HL-60/S4 treated with retinoic acid at 250 ng/mL for 4 days and 3 days (cell line): ENCODE measurements at regions not wholly inside any gene's neighbourhood (a gene's known extent, or its start where the extent isn't known, plus 50 kb on each side); places are given as distances from the start of the nearest gene placed in this dataset.
"Not testable (repeated sequence)": the region's sequence is repeated elsewhere in the genome, so short reads cannot be mapped to it uniquely, and the experiment has no call there.

ENCODE experiments used
- in situ Hi-C: fragments of 300-500 bp; cut with MboI; formaldehyde crosslinking; loops from 2 replicates; pipeline ENCODE4 v1.7.0; 2022; ENCODE audit warnings: low sequenced_read_pairs

DNA sequence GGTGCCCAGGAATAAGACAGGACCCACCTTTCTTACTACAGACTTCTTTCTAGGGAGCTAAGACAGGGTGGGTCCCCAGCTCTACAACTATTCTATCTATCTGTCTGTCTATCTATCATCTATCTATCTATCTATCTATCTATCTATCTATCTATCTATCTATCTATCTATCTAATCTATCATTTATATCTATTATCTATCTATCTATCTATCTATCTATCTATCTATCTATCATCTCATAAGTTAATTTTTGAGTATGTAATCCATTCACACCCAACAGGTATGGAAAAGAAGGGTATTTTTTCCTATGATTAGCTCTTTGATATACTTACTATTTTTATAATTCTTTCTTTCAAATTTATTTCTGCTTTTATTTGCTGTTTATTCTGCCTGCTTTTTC is 55.9 kb downstream of the BAMBI start:
- in situ Hi-C loops, result no loop called here

DNA sequence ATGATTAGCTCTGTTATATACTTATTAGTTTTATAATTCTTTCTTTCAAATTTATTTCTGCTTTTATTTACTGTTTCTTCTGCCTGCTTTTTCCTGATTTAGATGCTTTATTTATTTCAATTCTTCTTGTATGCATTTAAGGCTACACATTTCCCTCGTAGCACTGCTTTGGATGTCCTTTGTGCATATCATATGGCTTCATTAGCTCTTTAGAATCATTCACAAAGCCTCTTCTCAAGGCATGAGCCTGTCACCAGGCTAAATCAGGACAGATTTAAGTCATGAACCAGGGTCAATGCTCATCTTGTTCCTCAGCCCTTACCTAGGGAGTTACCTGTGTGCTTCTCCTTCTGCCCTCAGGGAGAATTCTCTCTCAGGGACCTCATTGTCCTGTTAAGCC is 56.3 kb downstream of the BAMBI start:
- in situ Hi-C loops, result no loop called here

DNA sequence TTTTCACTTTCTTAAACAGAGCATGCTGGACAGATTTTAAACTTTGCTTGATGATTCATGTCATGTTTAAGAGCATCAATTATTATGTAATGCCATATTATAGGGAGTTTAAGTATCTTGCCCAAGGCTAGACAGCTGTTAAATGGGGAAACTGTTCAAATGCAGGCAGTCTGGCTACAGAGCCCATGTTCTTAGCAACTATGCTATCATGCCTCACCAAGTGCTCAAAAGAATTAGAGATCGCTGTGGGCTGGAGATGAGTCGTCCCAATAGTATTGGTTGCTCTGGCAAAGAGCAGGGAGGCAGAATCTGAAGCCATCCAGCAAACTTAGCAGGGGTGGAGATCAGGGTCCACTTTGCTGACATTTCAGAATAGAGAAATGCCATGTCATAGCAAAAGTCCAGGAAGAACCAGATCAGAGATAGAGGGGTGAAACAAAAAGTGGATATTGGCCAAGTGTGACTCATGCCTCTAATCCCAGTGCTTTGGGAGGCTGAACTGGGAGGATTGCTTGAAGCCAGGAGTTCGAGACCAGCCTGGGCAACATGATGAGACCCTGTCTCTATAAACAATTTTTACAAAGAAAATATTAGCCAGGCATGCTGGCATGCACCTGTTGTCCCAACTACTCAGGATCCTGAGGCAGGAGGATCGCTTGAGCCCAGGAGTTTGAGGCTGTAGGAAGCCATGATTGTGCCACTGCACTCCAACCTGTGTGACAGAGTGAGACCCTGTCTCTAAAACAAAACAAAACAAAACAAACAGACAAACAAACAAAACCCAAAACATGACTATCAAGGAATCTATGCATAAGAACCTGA is 57.8 kb downstream of the BAMBI start:
- in situ Hi-C loops, result no loop called here

DNA sequence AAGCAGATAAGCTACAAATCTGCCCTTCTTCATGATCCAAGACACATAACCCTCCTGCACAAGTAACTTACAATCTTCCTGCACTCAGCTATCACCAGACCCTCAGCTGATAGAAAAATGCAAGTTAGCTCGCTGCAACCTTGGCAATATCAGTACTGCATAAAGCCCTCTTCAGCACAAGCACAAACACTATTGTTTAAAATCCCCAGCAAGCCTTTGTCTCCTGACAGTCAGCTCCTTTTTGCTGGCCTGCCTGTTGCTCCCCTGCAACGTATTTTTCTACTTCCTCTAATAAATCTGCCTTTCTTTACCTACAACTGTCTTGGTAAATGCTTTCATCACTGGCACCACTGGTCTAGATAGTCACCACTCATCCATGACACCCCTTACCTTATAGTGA is 59.8 kb downstream of the BAMBI start:
- in situ Hi-C loops, result no loop called here

DNA sequence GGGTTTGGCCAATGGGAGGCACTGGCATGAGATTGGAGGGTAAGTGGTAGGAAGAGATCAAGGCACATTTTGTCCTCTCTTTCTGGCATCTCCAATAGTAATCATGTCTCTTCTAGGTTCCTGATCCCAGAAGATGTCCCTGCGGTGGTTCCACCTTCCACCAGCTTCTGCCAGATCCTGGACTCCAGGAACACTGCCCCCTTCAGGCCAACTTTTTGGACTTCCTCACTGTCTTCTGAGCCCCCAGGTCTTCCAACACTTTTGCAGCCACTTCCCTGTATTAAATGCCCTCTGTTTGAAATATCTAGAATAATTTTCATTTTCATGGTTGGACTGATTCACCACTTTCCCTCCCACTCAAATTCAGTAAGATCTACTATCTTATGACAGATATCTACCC is 60.9 kb downstream of the BAMBI start:
- in situ Hi-C loops, result no loop called here

DNA sequence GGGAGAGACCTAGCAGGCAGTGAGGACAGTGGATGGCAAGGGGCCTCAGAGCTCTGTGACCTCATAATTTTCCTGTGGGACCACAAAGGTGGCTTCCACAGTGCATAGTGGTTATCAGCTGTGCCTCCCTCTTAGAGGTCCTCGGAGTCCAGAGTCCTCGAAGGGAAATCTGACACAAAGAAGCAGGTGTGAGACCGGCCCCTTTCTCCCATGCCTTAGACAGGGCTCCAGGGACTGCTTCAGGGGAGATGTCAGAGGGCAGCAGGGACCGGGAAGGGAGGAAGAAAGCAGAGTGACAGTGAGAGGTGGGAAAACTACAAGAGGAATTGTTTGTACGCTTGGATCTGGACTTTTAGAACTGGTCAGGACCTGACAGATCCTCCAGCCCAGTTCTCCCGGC is 66.3 kb downstream of the BAMBI start:
- in situ Hi-C loops, result no loop called here

DNA sequence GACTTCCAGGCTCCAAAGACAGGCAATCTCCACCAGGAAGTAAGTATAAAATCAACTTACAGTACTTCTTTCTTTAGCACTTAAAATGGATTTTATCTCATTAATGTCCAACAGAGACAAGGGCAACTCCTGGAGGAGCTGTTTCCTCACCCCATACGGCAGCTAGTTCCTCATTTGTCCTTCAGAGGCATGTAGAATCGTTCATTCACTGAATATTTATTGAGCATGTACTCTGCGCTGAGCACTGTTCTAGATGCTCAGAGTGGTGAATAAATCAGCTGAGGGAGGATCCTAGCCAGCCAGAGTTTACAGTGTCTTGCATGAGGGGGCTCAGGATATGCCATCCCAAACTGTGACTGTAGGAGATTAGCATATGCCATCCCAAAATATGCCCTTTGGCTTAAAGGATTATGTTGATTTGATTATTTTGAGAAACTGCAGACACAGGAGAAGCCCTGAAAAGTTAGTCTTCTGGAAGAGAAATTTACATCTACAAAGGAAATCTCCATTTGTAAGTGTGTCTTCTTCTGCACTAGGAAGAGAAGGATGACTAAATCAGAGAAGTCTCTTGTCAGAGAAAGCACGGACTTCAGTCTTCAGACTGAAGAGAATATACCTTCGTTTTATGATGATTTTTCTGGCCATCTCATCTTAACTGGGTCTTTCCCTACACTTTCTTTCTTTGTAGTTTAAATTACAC is 66.9 kb downstream of the BAMBI start:
- in situ Hi-C loops, result no loop called here

DNA sequence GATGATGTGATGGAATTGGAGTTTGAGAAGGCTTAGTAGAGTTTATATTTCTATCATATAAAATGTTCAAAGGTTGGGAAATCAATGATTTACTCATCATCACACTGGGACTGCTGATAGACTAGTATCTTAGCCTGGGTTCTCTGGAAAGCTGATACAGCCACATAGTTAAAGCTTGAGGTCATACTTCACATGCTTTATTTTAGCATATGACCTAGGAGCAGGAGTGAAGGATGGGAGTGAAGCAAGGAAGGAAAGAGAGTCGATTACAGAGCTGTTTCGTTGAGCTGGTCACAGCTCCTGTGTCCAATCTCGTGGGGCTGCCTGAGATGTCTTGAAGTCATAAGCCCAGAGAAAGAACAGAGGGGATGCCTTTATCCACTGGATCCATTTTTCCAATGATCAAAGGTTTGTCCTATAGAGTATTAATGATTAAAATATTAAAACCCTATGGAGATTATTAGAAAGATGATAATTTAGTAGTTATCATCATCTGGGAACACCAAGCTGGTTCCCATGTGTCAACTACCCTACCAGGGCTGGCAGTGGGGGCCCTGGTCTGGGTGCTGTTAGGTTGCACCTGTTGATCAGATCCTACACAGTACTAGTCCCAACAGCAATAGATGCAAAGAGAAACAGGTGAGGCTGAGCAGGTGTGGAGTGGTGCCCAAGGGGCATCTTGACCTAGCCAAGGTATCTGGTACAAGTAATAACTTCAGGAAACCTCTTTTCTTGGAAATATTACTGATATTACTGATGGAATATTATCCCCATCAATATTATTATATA is 77.8 kb downstream of the BAMBI start:
- in situ Hi-C loops, result no loop called here

DNA sequence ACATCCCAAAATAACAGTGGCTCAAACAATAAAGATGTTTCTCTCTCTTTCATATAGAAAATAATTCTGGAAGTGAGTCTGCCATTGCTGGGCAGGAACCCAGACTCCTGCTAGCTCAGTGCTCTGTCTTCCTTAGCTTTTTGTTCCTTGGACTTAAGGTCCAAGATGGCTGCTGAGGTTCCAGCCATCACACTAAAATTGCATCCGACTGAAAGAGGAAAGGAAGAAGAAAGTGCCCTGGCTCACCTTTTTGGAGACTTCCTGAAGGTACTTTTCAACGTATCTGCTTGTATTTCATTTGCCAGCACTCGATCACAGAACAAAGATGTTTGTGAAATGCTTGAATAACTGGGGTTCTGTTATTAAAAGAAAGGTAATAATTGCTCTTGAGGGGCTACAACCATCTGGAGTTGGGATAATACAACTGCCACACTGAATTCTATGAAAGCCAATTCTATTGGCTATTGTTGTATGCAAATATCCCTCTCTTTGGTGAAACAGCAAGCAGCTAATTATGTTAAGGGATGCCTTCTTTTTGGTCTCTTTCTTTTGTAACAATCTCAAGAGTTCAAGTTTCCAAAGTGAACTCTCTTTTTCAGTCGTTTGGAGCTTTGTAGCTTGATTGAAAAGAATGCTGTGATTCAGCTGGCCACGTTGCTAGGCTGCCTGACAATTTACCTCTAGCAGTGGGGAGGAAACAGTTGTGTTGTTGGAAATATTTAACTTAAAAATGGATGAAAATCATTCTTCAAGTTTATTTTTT is 83.9 kb downstream of the BAMBI start:
- in situ Hi-C loops, result no loop called here

DNA sequence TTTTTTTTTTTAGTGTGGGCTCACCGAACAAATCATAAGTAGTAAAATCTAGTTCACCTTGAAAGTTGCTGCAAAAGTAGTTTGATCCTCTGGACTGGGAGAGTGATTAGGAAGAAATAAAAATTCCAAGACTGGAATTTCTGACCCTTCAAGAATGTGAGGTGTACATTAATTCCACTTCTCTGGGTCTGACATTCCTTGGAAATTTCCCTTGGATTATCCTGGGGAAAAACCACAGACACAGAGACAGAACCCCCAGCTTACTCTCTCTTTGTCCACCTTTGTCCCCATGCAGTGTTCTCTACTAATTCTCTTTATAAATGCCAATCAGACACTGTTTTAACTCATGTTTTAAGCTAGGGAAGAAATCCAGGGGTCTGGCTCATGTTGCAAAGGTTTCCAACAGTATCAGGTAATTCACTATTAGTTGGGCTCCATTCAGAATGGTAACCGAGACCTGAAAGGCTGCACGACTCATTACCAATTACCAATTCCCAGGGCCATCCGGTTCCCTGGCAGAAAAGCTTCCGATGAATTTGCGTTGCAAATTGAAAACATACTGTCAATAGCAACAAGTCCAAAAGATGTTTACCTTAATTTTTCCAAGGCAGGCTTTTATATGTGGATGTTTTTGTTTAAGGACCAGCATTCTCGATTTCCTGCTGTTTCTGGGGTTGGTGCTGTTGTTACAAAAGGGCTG is 86.3 kb downstream of the BAMBI start:
- in situ Hi-C loops, result no loop called here

DNA sequence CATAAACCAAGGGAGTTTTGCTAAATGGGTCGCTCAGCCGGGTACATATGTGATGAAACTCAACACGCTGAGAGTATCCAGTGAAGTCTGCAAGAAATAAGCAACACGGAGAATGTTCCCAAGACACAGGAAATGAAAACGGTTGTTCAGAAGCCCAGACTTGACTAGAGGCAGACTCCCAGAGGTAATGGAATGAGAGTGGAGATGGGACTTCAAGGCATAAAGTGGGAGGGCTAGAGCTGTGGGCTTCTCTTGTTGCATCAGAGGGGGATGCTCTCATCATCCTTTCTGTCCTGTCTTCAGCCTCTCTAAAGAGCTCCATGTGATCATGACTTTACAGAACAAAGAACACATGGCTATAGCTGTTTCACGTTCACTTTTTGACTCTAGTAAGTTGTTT is 88.3 kb downstream of the BAMBI start:
- in situ Hi-C loops, result no loop called here

DNA sequence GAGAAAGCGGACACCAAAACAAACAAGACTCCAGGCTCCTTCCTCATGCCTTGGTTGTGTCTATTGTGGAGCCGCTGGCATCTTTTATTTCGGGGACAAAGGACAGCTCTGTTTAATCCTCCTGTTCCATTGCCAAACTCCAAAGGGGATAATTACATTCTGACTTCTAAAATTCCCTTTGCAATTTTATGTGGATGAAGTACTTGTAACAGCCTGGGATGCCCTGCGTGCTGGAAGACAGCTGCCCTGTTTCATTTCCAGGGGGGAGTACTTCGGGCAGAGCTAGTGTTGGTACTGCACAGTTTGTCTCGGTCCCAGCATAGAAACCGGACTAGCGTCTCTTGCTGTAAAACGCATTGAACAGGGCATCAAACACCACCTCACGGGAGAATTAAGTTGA is 90.9 kb downstream of the BAMBI start:
- in situ Hi-C loops, result no loop called here

DNA sequence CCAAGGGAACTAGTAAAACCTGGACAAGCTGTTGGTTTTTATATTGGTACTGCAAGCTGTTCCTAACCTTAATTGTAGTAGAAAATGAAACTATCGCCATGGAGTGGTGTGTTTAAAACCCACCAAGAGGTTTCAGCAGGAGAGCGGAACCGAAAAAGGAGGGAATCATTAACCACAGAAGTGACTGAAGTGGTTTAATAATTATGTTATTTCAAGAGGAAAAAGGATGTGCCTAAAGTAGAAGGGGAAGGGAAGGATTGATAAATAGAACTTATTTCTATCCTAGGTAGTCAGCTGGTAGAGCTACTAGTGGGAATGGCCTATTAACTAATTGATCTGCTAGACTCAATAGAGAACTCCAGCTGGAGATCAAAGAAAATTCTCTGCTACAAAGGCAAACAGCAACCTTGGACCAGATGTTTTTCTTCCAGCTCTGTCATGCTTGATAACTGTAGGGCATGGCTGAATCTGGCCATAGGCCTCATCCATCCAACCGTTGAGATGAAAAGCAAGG is 91.8 kb downstream of the BAMBI start:
- in situ Hi-C loops, result no loop called here

DNA sequence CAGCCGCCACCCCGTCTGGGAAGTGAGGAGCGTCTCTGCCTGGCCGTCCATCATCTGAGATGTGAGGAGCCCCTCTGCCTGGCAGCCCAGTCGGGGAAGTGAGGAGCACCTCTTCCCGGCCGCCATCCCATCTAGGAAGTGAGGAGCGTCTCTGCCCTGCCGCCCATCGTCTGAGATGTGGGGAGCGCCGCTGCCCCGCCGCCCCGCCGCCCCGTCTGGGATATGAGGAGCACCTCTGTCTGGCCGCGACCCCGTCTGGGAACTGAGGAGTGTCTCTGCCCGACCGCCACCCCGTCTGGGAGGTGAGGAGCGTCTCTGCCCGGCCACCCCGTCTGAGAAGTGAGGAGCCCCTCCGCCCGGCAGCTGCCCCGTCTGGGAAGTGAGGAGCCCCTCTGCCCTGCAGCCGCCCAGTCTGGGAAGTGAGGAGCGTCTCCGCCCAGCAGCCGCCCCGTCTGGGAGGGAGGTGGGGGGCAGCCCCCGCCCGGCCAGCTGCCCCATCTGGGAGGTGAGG is 94.3 kb downstream of the BAMBI start:
- in situ Hi-C loops, result not testable (repeated sequence)

DNA sequence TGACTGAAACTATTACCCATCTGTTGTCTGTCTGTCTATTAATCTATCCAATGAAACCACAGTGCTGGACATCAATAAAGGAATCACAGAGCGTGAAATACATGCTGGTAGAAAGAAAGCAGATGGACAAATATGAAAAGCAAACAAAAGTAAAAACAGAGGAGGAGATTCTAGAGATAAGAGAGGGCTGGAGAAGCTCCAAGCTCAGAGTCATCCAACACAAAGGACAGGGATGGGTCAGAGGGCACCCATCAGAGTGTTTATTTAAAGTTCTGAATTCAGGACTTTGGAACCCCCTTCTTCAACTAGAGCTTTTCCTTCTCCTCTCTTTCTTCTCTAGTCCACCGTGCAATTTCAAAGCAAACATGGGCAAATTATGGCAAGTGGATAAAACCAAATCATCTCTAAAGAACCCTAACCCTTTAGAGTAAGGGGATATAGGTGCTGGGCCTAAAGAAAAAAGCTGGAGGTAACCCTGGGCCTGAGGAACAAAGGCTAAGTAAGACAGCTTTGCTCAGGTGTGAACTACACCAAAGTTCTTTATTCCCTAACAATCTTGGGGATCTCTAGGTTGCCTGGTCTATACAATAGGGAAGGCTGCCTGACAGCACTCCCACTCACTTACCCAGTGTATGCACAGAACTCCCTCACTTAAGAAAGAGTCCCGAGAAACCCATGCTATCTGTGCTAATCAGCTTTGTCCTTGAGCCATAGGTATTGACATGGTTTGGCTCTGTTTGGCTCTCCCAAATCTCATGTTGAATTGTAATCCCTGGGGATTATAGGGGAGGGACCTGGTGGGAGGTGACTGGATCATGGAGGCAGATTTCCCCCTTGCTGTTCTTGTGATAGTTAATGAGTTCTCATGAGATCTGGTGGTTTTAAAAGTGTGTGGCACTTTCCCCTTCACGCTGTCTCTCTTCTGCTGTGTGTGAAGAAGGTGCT is 97.0 kb downstream of the BAMBI start:
- in situ Hi-C loops, result no loop called here

DNA sequence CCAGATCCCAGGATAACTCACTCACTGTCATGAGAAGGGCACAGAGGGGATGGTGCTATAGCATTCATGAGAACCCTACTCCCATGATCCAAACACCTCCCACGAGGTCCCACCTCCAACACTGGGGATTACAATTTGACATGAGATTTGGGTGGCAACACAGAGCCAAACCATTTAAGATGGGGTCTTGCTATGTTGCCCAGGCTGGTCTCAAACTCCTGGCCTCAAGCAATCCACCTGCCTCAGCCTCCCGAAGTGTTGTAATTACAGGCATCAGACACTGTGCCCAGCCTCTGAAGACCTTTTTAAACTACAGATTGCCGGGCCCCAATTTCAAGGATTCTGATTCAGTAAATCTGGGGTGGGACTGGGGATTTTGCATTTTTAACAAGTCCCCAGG is 98.5 kb downstream of the BAMBI start:
- in situ Hi-C loops, result no loop called here

DNA sequence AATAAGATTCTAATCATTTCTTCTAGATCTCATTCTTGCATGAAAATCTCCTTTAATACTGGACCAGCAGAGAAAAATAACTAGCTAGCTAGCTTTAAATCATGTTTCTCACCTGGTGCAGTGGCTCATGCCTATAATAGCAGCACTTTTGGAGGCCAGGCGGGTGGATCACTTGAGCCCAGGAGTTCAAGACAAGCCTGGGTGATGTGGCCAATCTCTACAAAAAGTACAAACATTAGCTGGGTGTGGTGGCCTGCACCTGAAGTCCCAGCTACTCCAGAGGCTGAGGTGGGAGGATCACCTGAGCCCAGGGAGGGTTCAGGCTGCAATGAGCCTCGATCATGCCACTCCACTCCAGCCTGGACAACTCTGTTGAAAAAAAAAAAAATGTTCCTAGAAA is 99.2 kb downstream of the BAMBI start:
- in situ Hi-C loops, result no loop called here

DNA sequence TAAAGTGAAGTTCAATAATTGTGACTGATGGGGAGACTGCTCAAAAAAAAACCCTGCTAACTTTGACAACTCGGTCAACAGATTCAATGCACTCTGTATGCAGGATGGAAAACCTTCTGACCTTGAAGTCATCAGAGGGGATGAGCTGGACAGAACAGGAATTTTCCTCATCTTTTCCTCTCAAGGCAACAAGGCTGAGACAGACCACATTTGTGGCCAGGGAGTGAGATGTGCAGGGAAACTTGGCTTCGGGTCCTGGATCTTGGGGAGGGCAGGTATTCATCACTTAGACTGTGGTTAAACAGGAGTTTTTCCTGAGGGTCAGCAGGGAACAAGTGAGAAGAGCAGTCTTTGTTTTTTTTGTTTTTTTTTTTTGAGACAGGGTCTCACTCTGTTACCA is 100.6 kb downstream of the BAMBI start:
- in situ Hi-C loops, result no loop called here

DNA sequence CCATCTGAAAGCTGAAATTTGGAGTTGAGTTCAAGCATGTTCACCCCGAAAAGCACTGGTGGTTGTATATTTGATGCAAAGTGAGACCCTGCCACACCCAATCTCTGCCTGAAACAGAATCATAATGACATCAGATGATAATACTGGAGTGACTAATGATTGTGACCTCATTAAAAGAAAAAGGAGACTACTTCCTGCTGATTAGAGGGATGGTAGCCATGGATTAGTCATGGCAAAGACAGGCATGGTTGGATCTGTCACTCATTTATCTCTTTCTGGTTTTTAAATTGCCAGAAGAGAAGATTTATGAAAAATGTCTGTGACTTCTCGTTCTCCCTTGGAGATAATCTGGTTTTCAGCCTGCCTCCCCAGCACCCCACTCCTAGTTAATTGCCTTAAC is 101.2 kb downstream of the BAMBI start:
- in situ Hi-C loops, result no loop called here
